ENCODE measurements at regions not wholly inside any gene's neighbourhood (a gene's known extent, or its start where the extent isn't known, plus 50 kb on each side); places are given as distances from the start of the nearest gene placed in this dataset.

- no peaks in the 10 kb centered on the region for H3K9me2 ChIP-seq (ENCODE audit: insufficient read depth)
- H3K4me1 ChIP-seq (ENCODE audit: insufficient read depth): no peaks in the 10 kb centered on the region
- H3K9ac ChIP-seq: no peak overlapping the region
- H3K27ac ChIP-seq: no peak overlapping the region
- H3K4me2 ChIP-seq (ENCODE audit: unreplicated experiment): no peak overlapping the region
- H4K20me1 ChIP-seq (ENCODE audit: insufficient read depth): no peaks in the 10 kb centered on the region
- in situ Hi-C loops (cut with MboI): no loop called here
- 0% methylated on average over 2 of the region's 2 CpGs for WGBS, 2 experiments (ENCODE audit: low coverage in 1 of 2, low lambda C conversion rate in 2 of 2, missing lambda C conversion rate in 2 of 2)
- H3K36me3 ChIP-seq (ENCODE audit: low read depth): no peaks in the 10 kb centered on the region
- no peaks in the 10 kb centered on the region for H3K27me3 ChIP-seq (replicated peaks; ENCODE audit: insufficient read depth)
- H3K9me3 ChIP-seq (ENCODE audit: low read depth): no peaks in the 10 kb centered on the region
- no peak overlapping the region for H3K4me3 ChIP-seq
- no peak for DNase-seq
- no peaks in the 10 kb centered on the region for H3K79me2 ChIP-seq (ENCODE audit: insufficient read depth)
- H3F3A ChIP-seq (ENCODE audit: insufficient read depth): no peaks in the 10 kb centered on the region
- no peak for TF ChIP-seq EZH2phosphoT487 (IDR thresholded peaks at IDR 0.05; ENCODE audit: insufficient read depth, low read depth)
- no peak for TF ChIP-seq EZH2 (IDR thresholded peaks at IDR 0.05; ENCODE audit: insufficient read depth, poor library complexity, severe bottlenecking)
- no peak overlapping the region for H2AFZ ChIP-seq
Observed at GRCh38 chr4:27819246-27819645, 958.6 kb downstream of the STIM2 start.

- Histone ChIP-seq H3K9me3 (ENCODE audit: low read depth) (no peaks in the 10 kb centered on the region), H3K27me3 (replicated peaks; ENCODE audit: insufficient read depth) (no peaks in the 10 kb centered on the region), H3K9ac (no peak overlapping the region), H3K27ac (no peak overlapping the region), H2AFZ (no peak overlapping the region), H4K20me1 (ENCODE audit: insufficient read depth) (0 out of 2 replicates have a peak, but pooled peaks cover 4% of the 10 kb centered on the region), H3K4me1 (ENCODE audit: insufficient read depth) (no peaks in the 10 kb centered on the region), H3F3A (ENCODE audit: insufficient read depth) (no peaks in the 10 kb centered on the region), H3K36me3 (ENCODE audit: low read depth) (no peaks in the 10 kb centered on the region), H3K4me3 (no peak overlapping the region), H3K4me2 (ENCODE audit: unreplicated experiment) (no peak overlapping the region), H3K9me2 (ENCODE audit: insufficient read depth) (no peaks in the 10 kb centered on the region), H3K79me2 (ENCODE audit: insufficient read depth) (no peaks in the 10 kb centered on the region)
- in situ Hi-C loops (cut with MboI): no loop called here
- no peak for TF ChIP-seq EZH2phosphoT487 (IDR thresholded peaks at IDR 0.05; ENCODE audit: insufficient read depth, low read depth)
- no peak for DNase-seq
- 5 to 8% methylated on average over 1 of the region's 1 CpG for WGBS, 2 experiments (ENCODE audit: low coverage in 1 of 2, low lambda C conversion rate in 2 of 2, missing lambda C conversion rate in 2 of 2)
Observed at GRCh38 chr4:27828843-27829242, 968.2 kb downstream of the STIM2 start.

GRCh38 chr4:27830251-27830650 lies 969.6 kb downstream of the STIM2 start:
- no peak for TF ChIP-seq EZH2 (IDR thresholded peaks at IDR 0.05; ENCODE audit: insufficient read depth, poor library complexity, severe bottlenecking)
- no peak for TF ChIP-seq EZH2phosphoT487 (IDR thresholded peaks at IDR 0.05; ENCODE audit: insufficient read depth, low read depth)
- H2AFZ ChIP-seq: no peak overlapping the region
- H3K4me3 ChIP-seq: no peak overlapping the region
- no peaks in the 10 kb centered on the region for H3K27me3 ChIP-seq (replicated peaks; ENCODE audit: insufficient read depth)
- no peak for DNase-seq
- H3K9ac ChIP-seq: no peak overlapping the region
- no peaks in the 10 kb centered on the region for H3K79me2 ChIP-seq (ENCODE audit: insufficient read depth)
- H4K20me1 ChIP-seq (ENCODE audit: insufficient read depth): 0 out of 2 replicates have a peak, but pooled peaks cover 4% of the 10 kb centered on the region
- H3K36me3 ChIP-seq (ENCODE audit: low read depth): no peaks in the 10 kb centered on the region
- no peaks in the 10 kb centered on the region for H3K9me3 ChIP-seq (ENCODE audit: low read depth)
- H3K4me2 ChIP-seq (ENCODE audit: unreplicated experiment): no peak overlapping the region
- no peaks in the 10 kb centered on the region for H3K9me2 ChIP-seq (ENCODE audit: insufficient read depth)
- in situ Hi-C loops (cut with MboI): no loop called here
- H3K4me1 ChIP-seq (ENCODE audit: insufficient read depth): no peaks in the 10 kb centered on the region
- no peaks in the 10 kb centered on the region for H3F3A ChIP-seq (ENCODE audit: insufficient read depth)
- WGBS, 2 experiments (ENCODE audit: low coverage in 1 of 2, low lambda C conversion rate in 2 of 2, missing lambda C conversion rate in 2 of 2): 26 to 31% methylated on average over 3 of the region's 3 CpGs
- no peak overlapping the region for H3K27ac ChIP-seq

GRCh38 chr4:27835851-27836250 lies 975.2 kb downstream of the STIM2 start:
- Histone ChIP-seq H3K27me3 (replicated peaks; ENCODE audit: insufficient read depth) (no peaks in the 10 kb centered on the region), H3K9me3 (ENCODE audit: low read depth) (no peaks in the 10 kb centered on the region), H3K4me2 (ENCODE audit: unreplicated experiment) (no peak overlapping the region), H3K4me1 (ENCODE audit: insufficient read depth) (no peaks in the 10 kb centered on the region), H3K27ac (no peak overlapping the region), H3F3A (ENCODE audit: insufficient read depth) (no peaks in the 10 kb centered on the region), H3K9ac (no peak overlapping the region), H3K9me2 (ENCODE audit: insufficient read depth) (no peaks in the 10 kb centered on the region), H3K36me3 (ENCODE audit: low read depth) (no peaks in the 10 kb centered on the region), H3K4me3 (no peak overlapping the region), H4K20me1 (ENCODE audit: insufficient read depth) (no peaks in the 10 kb centered on the region), H2AFZ (no peak overlapping the region), H3K79me2 (ENCODE audit: insufficient read depth) (no peaks in the 10 kb centered on the region)
- in situ Hi-C loops (cut with MboI): no loop called here
- 4 to 5% methylated on average over 1 of the region's 1 CpG for WGBS, 2 experiments (ENCODE audit: low coverage in 1 of 2, low lambda C conversion rate in 2 of 2, missing lambda C conversion rate in 2 of 2)
- no peak for DNase-seq
- TF ChIP-seq EZH2 (IDR thresholded peaks at IDR 0.05; ENCODE audit: insufficient read depth, poor library complexity, severe bottlenecking) (no peak), EZH2phosphoT487 (IDR thresholded peaks at IDR 0.05; ENCODE audit: insufficient read depth, low read depth) (no peak)

- no peaks in the 10 kb centered on the region for H3K27me3 ChIP-seq (replicated peaks; ENCODE audit: insufficient read depth)
- no peaks in the 10 kb centered on the region for H3K79me2 ChIP-seq (ENCODE audit: insufficient read depth)
- WGBS, 2 experiments (ENCODE audit: low coverage in 1 of 2, low lambda C conversion rate in 2 of 2, missing lambda C conversion rate in 2 of 2): 63 to 79% methylated on average over 4 of the region's 4 CpGs
- H3K4me3 ChIP-seq: no peak overlapping the region
- H4K20me1 ChIP-seq (ENCODE audit: insufficient read depth): no peaks in the 10 kb centered on the region
- no peaks in the 10 kb centered on the region for H3K4me1 ChIP-seq (ENCODE audit: insufficient read depth)
- H3K4me2 ChIP-seq (ENCODE audit: unreplicated experiment): no peak overlapping the region
- no peaks in the 10 kb centered on the region for H3K9me3 ChIP-seq (ENCODE audit: low read depth)
- no peak for DNase-seq
- TF ChIP-seq EZH2phosphoT487 (IDR thresholded peaks at IDR 0.05; ENCODE audit: insufficient read depth, low read depth): no peak
- TF ChIP-seq EZH2 (IDR thresholded peaks at IDR 0.05; ENCODE audit: insufficient read depth, poor library complexity, severe bottlenecking): no peak
- no peak overlapping the region for H3K27ac ChIP-seq
- in situ Hi-C loops (cut with MboI): no loop called here
- no peaks in the 10 kb centered on the region for H3K9me2 ChIP-seq (ENCODE audit: insufficient read depth)
- no peak overlapping the region for H2AFZ ChIP-seq
- H3K36me3 ChIP-seq (ENCODE audit: low read depth): no peaks in the 10 kb centered on the region
- no peak overlapping the region for H3K9ac ChIP-seq
- H3F3A ChIP-seq (ENCODE audit: insufficient read depth): no peaks in the 10 kb centered on the region
Observed at GRCh38 chr4:27836523-27836922, 975.9 kb downstream of the STIM2 start.
